Germinal center (tissue), 1 donor: ENCODE measurements at regions not wholly inside any gene's neighbourhood (a gene's known extent, or its start where the extent isn't known, plus 50 kb on each side); places are given as distances from the start of the nearest gene placed in this dataset.
"Not testable (repeated sequence)": the region's sequence is repeated elsewhere in the genome, so short reads cannot be mapped to it uniquely, and the experiment has no call there.

Experiments
- DNase-seq: peaks from one replicate; pipeline ENCODE4 v3.0.0; 2012; ENCODE audit warnings: mixed read lengths, low spot score

DNA sequence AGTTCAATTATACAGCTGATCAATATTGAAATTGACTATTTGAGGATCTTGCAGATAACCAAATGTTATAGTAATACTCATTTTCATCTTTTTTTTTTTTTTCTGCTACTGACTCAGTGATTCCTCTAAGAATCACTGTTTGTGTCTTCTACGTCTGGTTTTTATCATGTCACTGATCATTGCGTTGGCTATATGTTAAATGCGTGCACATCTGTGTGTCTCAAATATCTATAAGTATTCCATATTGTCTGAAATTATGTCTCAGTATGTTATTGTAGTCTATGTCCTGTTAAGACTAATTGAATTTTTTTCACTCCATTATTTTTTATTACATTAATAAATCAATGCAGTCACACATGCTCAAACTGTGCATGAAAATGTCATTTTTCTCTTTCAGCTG, 200.5 kb downstream of the PCDH20 start:
- no peak for DNase-seq

DNA sequence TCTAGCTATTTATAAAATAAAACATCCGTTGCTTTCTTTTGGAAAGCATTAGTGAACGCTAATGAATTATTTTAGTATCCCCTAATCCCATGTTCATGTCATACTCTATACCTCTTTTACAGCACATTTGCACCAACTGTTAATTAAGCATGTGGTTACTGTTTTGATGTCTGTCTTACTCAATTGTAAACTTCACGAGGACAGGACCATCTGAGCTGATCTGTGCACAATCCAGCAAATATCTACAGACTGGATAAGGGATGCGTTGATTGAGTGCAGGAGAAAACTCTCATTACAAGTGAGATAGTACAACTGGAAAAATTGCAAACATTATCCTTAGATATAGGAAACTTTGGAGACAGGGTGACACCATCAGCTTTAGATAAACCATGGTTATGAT, 201.1 kb downstream of the PCDH20 start:
- DNase-seq, result no peak

DNA sequence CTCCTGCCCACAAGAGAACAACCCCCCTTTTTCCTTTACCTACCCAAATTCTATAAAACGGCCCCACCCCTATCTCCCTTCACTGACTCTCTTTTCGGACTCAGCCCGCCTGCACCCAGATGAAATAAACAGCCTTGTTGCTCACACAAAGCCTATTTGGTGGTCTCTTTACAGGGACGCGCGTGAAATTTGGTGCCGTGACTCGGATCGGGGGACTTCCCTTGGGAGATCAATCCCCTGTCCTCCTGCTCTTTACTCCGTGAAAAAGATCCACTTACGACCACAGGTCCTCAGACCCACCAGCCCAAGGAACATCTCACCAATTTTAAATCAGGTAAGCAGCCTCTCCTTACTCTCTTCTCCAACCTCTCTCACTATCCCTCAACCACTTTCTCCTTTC, 209.8 kb downstream of the PCDH20 start:
- DNase-seq, result not testable (repeated sequence)

DNA sequence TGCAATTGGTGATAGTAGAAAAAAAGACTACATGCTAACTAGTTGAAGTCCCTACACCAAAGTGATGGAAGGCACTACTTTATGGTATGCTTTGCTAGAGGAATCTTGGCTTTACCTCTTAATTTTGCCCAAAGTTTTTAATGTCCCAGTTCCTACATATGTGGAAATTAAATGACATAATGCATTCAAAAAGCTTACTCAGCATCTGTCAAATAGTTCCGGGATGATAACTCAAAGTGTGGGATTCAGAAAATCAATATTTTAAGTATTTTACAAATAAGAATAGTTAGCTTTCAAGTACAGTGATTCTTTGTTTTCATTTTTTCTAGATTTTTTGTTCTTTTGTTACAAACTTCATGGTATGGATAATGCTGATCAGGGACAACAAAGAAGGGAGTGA, 211.6 kb downstream of the PCDH20 start:
- DNase-seq, result no peak

DNA sequence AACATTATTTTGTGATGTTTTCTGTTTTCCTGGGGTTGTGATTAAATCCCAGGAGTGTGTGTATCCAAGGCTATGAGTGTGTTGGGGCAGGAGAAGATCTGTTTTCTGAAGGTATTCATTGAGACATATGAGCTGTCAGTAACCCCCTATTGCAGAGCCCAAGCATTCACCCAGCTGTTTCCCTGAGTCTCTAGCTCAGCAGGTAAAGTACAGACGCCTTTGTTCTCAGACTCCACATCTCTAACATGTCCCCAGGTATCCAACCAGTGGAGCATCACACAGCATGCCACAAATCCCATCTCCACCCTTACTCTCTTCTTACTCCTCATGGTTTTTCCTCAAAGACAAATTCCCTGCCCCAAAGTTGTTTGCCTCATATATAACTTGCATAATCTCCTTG, 213.6 kb downstream of the PCDH20 start:
- no peak for DNase-seq

DNA sequence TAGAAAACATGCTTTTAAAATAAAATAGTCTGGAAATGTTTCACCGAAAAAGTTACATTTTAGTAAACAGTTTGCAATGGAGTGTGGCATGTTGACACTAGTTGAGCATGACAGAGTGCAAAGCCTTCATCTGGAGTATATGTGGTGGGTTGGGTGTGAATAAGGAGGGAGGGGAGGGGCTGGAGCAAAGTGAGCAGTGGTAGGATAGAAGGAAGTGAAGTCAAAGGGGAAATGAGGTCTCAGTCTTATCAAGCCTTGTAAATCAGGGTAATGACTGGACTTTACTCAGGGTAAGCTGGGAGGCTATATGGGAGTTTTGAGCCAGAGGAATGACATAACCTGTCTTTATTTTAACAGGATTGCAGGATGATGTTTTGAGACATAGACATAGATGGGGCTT, 222.8 kb downstream of the PCDH20 start:
- no peak for DNase-seq

DNA sequence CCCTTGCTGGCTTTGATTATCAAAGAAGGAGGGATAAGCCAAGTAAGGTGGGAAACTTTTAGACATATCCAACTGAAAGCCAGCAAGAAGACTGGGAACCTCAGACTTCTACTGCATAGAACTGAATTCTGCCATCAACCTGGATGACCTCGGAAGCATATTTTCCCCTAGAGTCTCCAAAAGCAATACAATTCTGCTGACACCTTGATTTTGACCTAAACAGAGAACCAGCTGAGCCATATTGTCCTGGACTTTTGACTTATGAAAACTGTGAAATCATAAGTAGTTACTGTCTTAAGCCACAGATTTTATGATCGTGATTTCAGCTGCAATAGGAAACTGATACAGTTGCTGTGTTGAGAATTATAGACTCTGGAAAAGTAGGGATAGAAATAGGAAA, 227.6 kb downstream of the PCDH20 start:
- no peak for DNase-seq

DNA sequence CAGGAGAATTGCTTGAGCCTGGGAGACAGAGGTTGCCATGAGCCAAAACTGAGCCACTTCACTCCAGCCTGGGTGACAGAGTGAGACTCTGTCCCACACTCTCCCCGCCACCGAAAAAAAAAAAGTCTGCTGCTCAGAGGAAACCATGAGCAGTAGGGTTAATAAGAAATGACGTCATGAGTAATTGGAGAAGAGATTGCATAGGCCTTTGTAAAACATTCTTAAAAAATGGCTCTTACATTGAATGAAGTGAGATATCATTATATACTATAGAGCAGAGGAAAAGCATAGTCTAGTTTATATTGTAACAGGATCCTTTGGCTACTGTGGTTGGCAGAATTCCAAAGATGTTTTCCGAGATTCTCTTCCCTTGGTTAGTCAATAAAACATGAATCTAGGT, 228.2 kb downstream of the PCDH20 start:
- DNase-seq, result no peak

DNA sequence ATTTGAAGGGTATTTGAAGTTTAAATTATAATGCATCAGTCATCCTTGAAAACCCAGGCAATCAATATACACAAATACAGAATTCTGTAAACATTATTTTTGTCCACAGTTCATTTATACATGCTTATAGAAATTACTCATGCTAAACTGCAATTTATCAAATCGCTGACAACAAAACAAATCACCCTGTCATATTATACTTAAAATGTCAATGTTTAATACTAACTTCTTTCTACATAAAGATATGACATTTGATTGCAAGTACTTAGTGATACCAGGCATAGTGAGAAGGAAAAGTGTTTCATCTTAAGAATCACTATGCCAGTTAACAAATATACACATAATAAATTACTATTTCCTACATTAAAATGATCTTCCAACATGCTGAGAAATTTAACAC, 232.0 kb downstream of the PCDH20 start:
- no peak for DNase-seq

DNA sequence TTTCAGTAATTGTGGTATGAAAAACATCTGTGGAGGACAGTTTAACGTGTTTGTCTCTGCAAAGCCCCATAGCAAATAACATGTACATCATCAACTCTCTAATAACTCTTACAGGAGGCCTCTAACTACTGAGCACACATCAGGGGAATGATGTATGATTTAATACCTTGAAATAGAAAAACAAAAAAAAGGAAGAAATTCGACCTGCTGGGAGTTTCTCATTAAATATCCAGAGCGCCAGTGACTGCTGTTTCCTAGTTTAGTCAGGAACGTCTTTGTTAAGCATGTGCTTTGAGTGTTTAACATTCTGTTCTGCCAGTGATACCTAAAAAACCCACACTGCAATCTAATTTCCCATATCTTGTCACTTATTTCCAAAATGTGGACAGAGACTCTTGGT, 235.4 kb downstream of the PCDH20 start:
- DNase-seq, result no peak

DNA sequence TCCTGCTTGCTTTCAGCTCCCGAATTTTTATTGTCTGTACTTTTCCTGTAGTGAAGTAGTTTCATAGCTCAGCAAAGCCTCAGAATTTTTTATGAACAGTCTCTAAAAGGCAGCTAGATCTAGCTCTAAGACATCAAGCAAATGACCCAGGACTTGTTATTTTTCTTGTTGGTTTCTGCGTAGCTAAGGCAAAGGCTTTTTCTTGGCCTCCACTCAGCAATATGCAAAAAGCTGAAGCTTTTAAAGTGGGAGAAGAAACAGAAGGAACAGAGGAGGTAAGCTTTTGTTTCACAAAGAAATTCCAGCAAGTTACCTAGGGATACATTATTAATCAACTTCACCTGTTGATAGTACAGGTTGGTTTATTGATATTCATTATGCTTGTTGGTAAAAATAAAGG, 235.9 kb downstream of the PCDH20 start:
- no peak for DNase-seq

DNA sequence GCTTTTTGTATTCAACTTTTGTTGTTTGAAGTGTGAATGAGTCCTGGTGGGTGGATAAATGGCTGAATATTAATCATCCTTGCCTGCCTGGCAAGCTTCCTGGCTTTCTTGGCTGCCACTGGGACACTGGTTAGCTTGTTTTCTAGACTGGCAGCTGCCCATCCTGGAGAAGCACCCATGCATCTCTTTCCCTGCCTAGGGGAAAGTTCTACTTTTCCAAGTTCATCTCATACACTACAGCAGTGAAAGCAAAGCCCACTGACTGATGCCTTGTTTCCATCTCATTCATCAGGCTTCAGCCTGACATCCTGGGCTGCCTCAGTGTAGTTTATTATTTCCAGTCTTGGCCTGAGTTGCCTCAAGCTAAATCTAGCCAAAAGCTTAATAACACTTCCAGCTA, 244.8 kb downstream of the PCDH20 start:
- no peak for DNase-seq

DNA sequence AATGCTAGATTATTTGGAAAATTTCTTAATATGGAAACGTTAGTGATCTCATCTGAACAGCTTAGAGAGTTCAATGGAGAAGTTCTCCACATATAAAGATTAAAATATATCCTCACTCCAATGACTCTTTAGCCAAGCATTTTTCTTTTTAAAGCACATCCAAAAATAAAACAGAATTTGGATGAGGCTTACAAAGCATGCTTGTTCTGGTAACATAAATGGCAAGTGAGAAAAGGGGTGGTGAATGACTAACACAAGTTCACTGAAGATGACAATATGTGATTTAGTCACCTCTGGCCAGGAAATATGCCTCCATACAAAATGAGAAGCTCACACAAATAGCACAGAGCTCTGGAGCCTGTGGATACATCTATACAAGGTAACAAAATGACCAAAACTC, 253.0 kb downstream of the PCDH20 start:
- no peak for DNase-seq

DNA sequence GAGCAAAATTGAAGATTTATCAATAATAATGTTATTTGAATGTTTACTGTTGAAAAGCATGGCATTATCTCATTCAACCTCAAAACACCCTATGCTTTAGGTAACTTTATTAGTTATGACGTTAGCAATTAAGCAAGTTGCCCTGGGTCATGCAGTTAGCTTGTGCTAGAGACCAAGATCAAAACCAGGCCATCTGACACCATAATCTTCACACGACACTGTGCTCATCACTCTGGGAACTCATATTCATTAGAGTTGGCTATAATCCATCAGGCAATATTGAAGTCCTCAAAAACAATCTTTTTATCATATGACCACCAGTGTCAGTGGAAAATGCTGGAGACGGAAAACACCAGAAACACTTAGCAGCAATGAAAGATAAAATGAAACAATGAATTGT, 253.5 kb downstream of the PCDH20 start:
- DNase-seq, result no peak

DNA sequence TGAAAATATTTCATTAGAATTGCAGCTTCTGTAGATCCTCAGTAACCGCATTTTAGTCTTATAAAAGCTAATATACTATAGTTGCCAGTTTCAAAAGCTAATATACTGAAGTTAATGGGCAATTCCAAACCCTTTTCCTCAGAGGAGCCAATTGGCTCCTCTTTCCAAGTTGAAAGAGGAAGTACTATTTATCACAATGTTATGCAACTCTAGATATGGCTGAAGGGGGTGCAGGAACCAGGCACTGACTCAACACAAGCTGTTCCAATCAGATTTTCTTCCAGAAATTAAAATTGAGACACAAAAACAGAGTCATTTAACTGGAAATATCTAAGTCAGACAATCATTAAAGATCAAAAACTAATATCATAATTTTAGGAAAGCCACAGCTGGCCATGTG, 258.9 kb downstream of the PCDH20 start:
- DNase-seq, result no peak

DNA sequence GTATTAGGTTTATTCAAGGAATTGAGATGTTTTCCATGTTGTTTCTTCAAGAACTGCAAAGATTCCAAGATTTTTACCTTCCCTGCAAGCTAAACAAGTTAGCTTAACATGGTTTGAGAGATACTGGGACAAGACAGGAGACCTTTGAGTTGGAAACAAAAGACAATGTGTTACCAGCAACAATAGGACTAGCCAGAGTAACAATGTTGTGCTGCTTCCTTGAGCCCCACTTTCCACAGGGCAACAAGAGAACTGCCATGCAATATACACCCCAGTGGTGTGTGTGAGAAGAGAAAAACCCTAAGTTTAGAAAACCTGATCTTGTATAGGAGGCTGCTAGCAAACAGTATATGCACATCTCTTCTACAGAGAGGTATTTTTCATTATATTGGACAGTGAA, 264.6 kb downstream of the PCDH20 start:
- no peak for DNase-seq

DNA sequence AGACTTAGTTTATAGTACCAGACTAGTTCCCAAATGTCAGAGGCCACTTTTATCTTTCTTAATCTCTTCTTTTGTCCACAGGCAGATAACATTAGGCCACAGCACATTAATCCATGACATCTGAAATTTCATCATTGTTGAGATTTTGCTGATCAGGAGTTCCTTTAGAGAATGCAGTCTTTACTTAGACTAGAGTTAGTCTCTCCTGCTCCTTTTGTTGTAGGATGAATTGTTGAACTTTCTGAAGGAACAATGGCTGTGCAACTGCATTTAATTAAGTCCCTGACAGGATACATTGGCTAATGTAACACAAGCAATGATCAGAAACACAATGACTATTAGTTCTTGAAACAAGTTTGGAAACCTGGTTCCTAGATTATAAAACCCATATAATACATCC, 266.3 kb downstream of the PCDH20 start:
- DNase-seq, result no peak

DNA sequence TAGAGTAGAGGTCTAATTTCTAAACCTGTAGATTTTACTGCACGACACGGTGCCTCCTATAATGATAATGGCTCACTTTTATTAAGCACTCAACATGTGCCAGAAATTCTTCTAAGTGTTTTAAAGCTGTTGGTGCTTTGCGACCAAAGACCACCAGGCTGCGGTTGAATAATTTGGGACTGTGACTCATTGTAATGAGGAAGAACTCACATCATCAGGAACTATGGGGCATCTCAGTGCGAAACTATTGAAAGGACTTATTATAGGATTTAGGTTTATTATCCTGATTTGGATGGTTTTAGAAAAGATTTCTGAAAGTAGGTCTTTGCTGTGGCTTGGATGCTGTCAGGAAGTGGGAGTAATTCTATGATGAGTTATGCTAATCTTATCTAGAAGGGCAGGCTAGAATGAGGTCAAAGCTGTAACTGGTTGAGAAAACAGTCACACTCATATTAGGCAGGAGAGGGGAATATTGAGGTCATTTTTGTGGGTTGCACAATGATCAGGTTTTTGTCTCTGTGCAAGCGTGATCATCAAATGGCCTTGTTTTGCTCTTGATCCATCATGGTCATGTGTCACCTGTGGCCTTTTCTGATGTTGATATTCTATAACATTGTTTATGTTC, 266.8 kb downstream of the PCDH20 start:
- no peak for DNase-seq

DNA sequence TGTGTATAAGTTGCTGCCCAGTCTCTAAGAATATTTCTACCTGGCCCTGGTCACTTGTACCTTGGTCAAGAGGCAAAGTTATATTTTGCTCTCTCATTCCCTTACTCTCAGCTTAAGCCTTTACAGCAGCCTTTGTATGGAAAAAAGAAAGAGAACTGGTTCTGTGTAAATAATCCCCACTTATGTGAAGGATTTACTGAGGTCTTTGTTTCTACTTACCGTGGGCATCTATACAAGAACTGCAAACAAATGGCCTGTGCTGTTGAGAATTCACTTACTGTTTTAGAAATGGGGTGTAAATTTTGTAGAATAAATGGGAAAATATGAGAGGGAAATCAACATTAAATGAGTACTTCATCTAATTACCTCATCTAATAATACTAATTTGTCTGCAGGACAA, 267.4 kb downstream of the PCDH20 start:
- DNase-seq, result no peak

DNA sequence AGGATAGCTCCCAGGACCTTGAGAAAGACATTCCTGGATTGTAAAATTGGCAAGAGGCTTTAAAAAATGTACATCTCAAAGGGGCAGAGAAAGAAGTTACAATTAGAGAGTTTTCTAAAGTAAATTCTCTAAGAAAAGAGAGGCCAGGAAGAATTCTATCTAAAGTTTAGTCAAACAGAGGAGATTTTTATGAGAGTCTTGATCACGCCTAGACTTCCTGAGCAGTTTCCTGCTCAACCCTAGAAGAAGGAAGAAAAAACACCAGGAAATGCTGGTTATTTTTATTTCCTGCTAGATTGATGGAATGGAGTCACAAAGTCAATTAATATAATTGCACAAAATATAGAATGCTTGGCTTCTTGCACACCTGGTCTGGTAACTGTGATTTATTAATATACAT, 269.1 kb downstream of the PCDH20 start:
- DNase-seq, result no peak

DNA sequence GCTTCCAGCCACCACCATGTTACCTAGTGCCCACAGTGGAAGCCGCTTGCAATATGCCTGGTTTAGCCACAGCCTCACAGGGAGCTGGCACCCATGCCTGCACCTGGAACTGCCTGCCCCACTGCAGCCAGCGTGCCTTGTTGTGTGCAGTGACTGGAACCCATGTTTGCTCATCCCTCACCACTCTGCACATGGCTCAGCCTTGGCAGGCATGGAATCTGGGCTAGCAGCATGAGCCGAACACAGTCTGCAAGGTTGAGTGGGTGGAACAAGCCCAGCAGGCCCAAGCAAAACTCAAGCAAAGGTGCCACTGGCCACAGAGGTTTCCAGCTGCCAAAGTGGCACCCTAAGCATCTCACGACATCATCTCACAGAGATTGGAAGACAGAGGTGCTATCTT, 269.5 kb downstream of the PCDH20 start:
- DNase-seq, result no peak

DNA sequence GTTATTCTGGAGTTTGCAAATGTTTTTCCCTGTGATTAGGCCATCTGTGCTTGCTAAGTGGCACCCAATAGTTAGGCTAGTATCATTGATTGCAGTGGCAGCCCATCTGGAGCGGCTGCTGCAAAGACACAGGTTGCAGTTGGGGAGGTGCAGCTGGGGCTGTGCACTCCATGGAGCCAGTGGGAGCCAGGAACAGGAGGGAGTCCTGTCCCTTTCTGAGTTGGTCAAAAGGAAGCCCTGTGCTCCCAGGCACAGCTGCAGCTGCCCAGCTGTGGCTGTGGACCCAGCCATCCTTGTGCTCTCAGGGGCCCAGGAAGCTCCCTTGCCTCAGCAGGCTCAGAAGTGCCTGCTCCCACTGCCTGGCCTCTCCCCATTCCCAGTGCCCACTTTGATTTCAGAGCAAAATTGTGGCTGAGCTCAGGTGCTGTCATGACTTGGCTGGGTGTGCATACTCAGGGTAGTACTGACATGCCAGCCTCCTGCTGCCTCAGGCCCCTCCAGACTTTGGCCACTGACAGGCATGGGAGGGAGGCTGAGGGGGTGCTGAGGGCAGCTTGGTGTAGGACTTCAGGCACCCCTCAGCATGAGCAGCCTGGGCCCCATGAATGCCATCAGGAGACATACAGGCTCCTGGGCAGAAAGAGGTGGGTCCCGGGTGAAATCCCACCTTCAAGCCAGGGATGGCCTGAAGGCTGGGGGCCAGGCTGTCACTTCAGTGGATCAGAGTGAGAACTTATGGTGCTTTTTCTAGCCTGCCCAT, 270.6 kb downstream of the PCDH20 start:
- DNase-seq, result no peak

DNA sequence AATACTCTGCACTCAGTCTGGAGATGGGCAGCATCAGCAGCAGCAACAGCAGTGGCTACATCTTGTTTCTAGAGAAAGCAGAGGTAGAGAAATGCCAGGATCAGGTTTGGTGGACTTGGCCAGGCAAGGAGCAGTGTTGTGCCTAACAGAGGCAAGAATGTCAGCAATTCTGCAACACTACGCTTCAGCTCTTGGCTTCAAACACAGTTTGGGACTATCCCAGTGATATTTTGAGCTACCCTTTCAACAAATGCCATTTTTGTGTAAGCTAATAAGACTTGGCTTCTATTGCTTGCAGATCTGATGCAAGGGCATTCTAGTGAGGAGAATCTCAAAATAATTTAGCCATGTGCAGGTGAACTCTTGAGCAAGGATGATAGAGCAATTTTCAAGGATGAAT, 271.3 kb downstream of the PCDH20 start:
- no peak for DNase-seq

DNA sequence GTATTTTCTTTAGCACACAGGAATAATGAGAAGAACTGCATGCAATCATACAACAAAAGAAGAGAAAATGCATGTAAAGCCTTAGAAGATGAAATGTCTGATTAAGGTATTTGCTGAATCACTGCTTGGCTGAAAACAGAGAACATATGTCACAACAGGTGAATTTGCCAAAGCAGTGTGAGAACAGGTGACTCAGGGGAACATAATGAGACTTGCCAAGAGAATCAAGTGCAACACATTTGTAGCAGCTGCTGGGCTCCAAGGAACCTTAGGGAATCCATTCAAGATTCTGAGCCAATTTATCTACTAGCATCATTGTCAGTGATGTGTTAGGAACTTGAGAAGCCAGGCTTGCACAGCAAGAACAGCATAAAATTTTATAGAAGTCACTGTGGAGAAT, 273.1 kb downstream of the PCDH20 start:
- DNase-seq, result no peak
